GM12874 (cell line): ENCODE measurements at regions not wholly inside any gene's neighbourhood (a gene's known extent, or its start where the extent isn't known, plus 50 kb on each side); places are given as distances from the start of the nearest gene placed in this dataset.

Source experiments
- TF ChIP-seq, protein P1 (sequence below): IDR thresholded peaks from 2 replicates; pipeline ENCODE4 v1.5.1; 2011; ENCODE audit warnings: low read depth, mild to moderate bottlenecking, control low read depth, low read length, moderate library complexity; ENCODE audit not compliant: insufficient read depth

DNA sequence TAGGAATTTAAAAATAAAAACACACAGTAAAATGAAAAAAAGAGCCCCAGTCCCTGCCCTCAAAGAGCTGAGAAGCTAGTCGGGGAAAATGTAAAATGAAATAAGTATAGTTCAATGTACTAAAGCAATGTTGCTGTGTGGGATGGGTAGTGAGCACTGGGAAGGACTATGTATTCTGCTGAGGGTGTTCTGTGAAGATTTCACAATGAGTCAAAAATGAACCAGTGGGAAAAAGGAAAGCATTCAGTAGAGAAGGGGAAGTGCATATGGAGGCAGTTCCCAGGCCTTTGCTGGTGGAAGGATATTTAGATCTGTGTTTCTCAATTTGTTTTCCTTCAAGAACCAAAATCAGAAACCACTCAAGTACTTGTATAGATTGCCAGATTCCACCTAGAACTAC is 1094.7 kb upstream of the KLHL29 start:
- TF ChIP-seq, protein P1, sequence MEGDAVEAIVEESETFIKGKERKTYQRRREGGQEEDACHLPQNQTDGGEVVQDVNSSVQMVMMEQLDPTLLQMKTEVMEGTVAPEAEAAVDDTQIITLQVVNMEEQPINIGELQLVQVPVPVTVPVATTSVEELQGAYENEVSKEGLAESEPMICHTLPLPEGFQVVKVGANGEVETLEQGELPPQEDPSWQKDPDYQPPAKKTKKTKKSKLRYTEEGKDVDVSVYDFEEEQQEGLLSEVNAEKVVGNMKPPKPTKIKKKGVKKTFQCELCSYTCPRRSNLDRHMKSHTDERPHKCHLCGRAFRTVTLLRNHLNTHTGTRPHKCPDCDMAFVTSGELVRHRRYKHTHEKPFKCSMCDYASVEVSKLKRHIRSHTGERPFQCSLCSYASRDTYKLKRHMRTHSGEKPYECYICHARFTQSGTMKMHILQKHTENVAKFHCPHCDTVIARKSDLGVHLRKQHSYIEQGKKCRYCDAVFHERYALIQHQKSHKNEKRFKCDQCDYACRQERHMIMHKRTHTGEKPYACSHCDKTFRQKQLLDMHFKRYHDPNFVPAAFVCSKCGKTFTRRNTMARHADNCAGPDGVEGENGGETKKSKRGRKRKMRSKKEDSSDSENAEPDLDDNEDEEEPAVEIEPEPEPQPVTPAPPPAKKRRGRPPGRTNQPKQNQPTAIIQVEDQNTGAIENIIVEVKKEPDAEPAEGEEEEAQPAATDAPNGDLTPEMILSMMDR = no peak

DNA sequence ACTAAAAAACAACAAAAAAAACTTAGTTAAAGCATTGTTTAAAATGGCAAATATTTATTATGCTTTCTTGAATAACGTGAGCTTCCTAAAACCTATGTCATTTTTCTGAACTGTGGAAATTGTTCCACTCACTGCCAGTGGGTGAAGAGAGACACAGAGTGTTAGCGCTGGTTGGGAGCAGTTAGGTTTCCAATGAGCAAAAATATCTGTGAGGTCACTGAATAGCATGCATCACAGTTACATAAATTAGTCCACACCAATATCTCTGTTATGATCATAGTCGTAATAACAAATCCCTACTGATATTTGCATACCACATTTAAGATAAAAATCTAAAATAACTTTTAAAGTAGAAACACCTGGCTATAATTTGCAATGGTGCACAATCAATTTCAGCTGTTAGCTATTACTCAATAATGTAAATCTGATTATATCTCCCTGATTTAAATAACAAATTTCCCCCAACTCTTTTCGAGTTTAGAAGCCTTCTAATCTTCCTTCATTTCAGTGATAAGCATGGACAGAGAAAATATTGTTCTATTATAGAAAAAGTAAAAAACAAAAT is 1094.0 kb upstream of the KLHL29 start:
- TF ChIP-seq, protein P1 = no peak

DNA sequence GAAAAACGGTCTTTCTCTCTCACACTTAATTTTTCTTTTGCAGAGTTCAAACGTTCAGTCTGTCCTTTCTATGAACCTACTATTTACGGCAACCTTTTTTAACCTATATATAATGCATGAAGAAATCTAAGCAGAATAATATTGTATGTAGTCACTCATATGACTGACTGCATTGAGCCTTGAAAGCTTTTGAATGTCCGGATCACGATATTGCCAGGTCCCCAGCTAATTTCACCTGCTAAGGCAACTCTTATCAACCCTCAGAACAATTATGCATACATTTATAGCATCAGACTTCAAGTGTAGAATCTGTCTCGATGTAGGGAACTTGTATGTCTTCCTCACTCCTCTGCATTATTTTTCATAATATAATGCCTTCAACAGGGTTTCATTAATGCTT is 1083.8 kb upstream of the KLHL29 start:
- TF ChIP-seq, protein P1 = no peak

DNA sequence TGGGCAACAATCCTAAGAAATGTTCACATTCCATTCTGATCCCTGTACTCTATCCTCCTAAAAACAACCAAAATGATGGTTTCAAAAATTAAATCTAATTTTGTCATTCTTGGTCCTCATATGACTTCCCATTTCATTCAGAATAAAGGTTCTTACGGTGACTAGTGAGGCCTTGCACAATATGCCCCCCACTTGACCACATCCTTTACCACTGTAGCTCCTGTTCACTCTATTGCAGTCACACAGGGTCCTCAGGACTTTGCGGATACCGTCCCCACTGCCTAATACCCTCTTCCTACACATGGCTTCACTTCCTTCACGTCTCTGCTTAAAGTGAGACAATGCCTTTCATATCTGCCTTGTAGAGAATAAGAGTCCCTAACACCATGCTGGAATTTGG is 1058.7 kb upstream of the KLHL29 start:
- TF ChIP-seq, protein P1 = no peak

DNA sequence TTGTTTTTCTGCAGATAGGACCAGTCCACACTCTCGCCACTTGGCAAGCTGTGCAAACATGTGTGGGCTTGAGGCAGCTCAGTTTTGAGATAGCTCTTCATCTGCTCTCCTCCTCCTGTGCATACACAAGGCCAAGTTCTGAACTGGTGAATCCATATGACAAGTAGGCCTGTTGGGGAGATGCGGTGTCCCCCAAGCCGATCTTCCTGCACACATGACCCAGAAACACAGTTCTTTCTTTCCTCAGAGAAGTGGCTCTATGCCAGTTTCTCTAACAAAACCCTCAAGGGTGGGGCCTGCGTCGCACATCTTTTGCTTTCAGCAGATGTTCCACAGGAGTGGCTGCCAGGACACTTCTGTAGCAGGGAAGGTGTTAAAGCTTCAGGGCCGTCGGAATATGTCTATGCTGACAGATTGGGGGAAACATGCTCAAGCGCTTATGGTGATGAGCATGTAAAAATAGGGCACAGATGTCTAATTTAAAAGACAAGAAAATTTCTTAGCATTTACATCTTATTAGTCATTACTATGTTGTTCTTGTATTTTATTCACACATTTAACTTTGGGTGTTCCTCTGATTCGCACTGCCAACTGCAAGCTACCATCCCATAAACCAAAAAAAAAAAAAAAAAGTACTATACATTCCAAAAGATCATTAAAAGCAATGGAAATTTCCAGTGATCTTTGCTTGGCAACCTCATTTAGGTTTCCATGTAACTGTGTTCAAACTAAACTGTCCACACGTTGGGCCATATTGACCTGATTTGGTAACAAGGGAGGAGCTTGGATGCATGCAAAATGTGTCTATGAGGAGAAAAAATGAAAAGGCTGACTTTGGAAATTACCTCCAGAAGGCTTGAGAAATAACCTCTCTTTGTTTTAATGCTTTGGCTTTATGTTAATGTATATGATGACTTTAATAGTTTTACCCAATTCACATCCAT is 1055.5 kb upstream of the KLHL29 start:
- TF ChIP-seq, protein P1 = no peak

DNA sequence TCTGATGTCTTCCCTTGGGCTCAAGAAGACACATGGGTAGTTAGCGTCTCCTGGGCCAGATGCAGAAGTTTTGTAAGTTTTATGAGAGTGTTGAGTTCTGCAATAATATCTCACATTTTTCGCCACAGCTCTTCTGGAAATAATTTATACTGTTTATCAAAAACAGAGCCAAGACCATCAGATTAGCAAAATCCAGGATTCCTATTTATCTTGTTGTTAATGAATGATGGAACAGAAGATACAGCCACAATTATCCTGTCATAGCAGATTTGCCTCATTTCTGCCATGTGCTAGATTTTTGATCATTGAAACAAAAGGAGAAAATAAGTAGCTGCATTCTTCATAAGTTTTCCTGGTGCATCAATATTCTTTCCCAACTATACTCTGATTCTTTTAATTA is 1048.6 kb upstream of the KLHL29 start:
- TF ChIP-seq, protein P1 = no peak

DNA sequence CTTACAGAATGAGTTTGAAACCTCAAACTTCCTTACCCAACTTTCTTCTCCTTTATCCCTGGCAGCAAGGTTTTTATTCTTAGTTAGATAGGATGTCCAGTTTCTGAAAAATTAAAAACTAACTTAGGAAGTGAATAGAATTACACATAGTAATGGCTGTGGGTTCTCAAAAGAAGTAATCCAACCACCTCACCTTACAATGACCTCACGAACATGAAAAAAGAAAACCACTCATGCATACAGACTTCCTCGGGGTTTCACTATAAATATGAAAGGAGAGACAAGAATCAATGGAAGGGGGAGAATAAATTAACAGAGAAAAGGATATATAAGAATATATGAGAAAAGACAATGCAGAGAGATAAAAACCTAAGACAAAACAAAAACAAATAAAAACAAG is 1044.3 kb upstream of the KLHL29 start:
- TF ChIP-seq, protein P1 = no peak
